SK-MEL-5 (cell line): ENCODE measurements at regions not wholly inside any gene's neighbourhood (a gene's known extent, or its start where the extent isn't known, plus 50 kb on each side); places are given as distances from the start of the nearest gene placed in this dataset.
"Not testable (repeated sequence)": the region's sequence is repeated elsewhere in the genome, so short reads cannot be mapped to it uniquely, and the experiment has no call there.

Source experiments
- DNase-seq: peaks from one replicate; pipeline ENCODE4 v3.0.0-alpha.2; 2016; ENCODE audit warnings: low read depth, low spot score
- in situ Hi-C: cut with HindIII; loops from 2 replicates; pipeline ENCODE4 v1.10.0; 2016; ENCODE audit warnings: low sequenced_read_pairs, high pct_unique_total_duplicates, low pct_unique_long_range_greater_than_20kb

GRCh38 chr4:111433441-111433840 lies 711.8 kb upstream of the FAM241A start:
- DNase-seq = no peak
- in situ Hi-C loops = no loop called here

DNA sequence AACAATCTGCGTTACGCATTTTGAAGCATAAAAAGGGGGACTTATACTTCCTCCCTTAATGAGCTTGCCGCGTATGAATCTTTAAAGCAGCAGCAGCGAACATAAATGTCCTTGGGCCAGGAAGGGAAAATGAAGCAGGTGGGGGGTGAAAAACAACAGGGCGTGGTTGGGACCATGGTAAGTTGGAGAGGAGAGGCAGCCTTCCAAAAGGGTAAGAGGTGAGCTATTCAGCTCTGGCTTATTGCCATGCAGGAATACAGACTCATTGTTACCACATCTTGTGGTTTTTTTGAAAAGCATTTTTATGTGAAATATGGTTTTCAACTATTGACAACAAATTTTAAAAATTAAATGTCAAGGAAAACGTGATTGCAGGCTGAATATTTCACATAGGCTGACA lies 710.7 kb upstream of the FAM241A start:
- in situ Hi-C loops = no loop called here
- DNase-seq = no peak

GRCh38 chr4:111435986-111436744 lies 709.1 kb upstream of the FAM241A start:
- no peak for DNase-seq
- in situ Hi-C loops = no loop called here

- DNase-seq = no peak
- in situ Hi-C loops = no loop called here
Measured at GRCh38 chr4:111441687-111442086, 703.6 kb upstream of the FAM241A start.

DNA sequence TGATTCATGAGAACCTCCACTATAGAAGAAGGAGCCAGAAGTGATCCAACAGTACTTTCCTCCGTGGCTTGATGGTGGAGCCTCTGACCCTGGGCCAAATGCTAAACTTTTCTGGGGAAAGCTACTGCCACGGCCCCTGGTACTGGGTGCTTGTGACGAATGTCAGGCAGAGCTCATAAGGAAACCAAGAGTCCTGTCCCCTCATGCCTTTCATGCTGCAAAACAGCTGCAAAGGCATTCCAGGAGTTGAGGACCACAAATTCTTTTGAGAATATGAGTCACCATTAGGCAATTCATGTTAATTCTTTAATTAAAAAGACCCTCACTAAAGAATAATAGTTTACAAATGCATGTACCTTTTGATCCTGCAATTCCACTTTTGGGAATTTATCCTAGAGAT lies 700.4 kb upstream of the FAM241A start:
- in situ Hi-C loops, DNase-seq: not testable (repeated sequence)

- DNase-seq = no peak
- in situ Hi-C loops = no loop called here
Measured at GRCh38 chr4:111449657-111450056, 695.6 kb upstream of the FAM241A start.

DNA sequence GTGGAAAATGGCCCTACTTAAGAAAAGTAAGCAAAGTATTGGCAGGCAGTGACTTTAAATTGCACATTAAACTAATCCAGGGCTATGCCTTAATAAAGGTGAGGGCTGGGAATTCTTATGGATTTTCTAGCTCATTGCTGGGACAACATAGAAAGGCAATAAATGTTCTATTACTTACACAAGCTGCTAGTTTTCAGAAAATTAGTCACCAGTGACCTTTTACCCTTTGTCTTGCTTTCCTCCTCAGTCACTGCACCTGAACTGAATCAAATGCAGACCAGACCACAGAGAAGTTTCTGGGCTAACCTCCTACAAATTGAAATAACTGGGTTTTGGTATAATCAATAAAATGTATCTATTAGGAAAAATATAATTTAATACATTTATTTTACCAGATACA lies 694.4 kb upstream of the FAM241A start:
- in situ Hi-C loops = no loop called here
- no peak for DNase-seq

DNA sequence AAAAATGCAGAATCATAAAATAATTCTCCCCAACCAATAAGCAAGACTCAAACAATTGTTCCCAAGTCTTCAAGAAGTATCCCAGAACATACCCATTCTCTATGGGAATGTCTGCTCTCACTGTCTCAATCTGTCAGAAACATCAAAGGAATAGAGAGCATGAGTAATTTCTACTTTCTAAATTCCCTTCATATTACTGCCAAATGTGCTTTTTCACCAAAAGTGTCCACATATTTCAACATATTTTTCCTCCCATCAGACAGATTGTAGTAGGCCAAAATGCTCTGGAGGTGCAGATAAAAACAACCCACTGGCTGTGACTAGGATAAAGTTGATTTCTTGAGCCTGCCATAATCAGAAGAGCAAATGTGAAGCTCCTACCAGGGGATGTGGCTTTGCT lies 692.0 kb upstream of the FAM241A start:
- in situ Hi-C loops = no loop called here
- DNase-seq = no peak

DNA sequence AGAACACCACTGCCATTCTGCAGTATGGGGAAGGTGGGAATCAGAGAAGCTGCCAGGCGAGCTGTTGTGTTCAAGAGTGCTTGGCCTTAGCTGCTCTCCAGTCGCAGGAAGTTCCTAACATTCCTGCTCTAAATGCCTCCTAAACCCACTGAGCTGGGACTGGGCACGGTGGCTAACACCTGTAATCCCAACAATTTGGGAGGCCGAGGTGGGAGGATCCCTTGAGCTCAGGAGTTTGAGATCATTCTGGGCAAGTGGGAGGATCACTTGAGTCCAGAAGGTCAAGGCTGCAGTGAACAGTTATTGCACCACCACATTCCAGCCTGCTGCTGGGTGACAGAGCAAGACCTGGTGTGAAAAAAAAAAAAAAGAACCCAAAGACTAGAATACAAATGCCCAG lies 690.3 kb upstream of the FAM241A start:
- DNase-seq = no peak
- in situ Hi-C loops = no loop called here

DNA sequence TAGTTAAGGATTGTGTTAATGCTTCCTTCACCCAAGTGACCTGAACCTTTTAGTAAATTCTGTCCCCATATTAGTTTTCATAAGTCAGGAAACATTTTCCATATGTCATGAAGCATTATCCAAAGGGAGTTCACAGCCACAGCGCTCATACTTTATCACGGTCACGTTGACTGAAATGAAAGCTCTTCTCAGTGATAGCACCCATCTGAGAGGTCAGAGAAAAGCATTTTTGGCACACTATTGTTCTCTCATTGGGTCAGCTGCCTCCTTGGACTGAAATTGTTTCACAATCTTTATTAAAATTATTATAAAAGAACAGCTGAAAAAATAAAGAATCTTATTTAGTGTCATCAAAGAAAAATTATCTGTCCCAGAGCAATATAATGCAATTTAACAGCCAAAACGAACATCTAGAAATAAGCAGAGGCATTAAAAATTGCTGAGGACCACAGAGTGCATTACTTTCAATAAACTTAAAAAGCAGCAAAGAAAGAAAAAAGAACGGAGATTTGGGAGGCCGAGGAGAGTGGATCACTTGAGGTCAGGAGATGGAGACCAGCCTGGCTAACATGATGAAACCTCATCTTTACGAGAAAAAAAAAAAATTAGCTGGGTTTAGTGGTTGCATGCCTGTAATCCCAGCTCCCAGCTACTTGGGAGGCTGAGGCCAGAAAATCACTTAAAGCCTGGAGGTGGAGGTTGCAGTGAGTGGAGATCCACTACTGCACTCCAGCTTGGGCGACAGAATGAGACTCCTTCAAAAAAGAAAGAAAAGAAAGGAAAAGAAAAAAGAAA lies 680.8 kb upstream of the FAM241A start:
- in situ Hi-C loops = no loop called here
- peak; percentile 18 for DNase-seq

- DNase-seq = no peak
- in situ Hi-C loops = no loop called here
Measured at GRCh38 chr4:111466811-111467604, 678.2 kb upstream of the FAM241A start.

- in situ Hi-C loops = no loop called here
Measured at GRCh38 chr4:111475001-111475400, 670.3 kb upstream of the FAM241A start.

DNA sequence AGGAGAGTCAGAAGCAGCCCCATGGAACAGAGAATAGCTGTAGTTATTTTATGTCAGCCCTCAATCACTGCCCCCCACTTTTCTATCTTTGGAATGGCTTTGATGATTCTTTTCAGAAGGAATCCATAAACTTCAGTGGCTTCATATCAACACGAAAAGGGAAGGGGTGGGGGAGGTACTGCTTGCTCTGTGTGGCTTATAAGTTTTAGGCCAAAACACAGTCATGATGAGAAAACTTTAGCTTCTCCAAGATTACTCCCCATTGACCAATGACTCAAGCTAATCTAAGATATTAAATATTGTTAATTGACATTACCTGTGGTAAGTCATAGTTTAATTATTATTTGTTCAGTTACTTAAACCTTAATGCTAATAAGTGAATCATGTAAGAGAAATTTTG lies 669.6 kb upstream of the FAM241A start:
- in situ Hi-C loops = no loop called here
- no peak for DNase-seq

More at GRCh38 chr4:111475001-111475400, 670.3 kb upstream of the FAM241A start:
- peak; percentile 66 for DNase-seq

GRCh38 chr4:111480510-111480909 lies 664.7 kb upstream of the FAM241A start:
- DNase-seq = no peak
- in situ Hi-C loops = no loop called here

- DNase-seq = no peak
- in situ Hi-C loops = no loop called here
Measured at GRCh38 chr4:111483375-111484169, 661.7 kb upstream of the FAM241A start.

- DNase-seq = no peak
- in situ Hi-C loops = no loop called here
Measured at GRCh38 chr4:111492496-111492895, 652.8 kb upstream of the FAM241A start.

DNA sequence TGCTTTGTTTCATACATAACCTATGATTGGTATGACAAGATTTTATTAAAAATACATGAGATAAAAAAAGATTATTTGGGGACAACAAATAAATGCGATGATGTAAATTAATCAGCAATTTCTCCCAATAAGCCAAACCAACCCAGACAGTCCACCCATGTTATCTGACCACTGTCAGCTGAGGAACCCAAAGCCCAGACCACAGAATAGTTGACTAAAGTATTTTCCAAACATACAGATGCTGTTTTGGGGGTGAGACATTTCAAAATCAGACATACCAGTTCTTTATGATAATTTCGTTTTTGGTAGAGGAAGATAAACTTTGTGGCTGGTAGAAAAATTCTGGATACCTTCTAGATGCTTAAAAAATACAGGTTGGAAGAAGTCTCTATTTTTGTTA lies 650.8 kb upstream of the FAM241A start:
- in situ Hi-C loops = no loop called here
- no peak for DNase-seq

DNA sequence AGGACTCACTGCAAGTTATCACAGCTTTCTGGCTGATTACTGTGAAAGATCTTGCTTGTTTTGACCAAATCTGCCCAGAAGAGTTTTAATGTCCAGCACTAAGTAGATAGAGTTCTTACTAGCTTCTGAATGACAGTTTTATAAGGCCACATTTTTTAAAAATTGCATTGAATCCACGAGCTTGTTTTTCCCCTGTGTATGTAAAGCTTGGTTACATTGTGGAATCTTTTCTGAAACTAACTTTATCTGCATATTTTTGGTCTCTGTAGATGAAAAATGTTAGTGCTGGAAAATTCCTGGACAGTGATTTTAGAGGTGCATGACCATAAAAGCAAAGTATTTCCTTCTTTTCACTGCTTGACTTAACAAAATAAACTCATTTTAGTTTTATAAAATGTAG lies 650.3 kb upstream of the FAM241A start:
- no peak for DNase-seq
- in situ Hi-C loops = no loop called here
